HCT116 (cell line): ENCODE measurements at regions not wholly inside any gene's neighbourhood (a gene's known extent, or its start where the extent isn't known, plus 50 kb on each side); places are given as distances from the start of the nearest gene placed in this dataset.

Experiments
- CTCF ChIP-seq, 3 experiments: fragments of 200-600 bp in 1 of 3; sonication (generic) in 1 of 3; IDR thresholded peaks in 2 of 3; conservative IDR thresholded peaks in 1 of 3; 2 replicates each; pipeline ENCODE4 v1.5.1; 2012 to 2017; ENCODE audit warnings: low read depth in 2 of 3, low read length in 2 of 3, antibody characterized with exemption in 1 of 3, borderline replicate concordance in 1 of 3, control low read depth in 1 of 3, mild to moderate bottlenecking in 1 of 3, mixed read lengths in 1 of 3, mixed run types in 1 of 3, moderate library complexity in 1 of 3; ENCODE audit not compliant: insufficient read depth in 1 of 3
- EGR1 ChIP-seq: IDR thresholded peaks from 2 replicates; pipeline ENCODE4 v1.6.1; 2012; ENCODE audit warnings: low read depth
- EZH2 ChIP-seq: fragments of 200-600 bp; sonication (generic); IDR thresholded peaks from 2 replicates; pipeline ENCODE4 v1.6.1; 2017; ENCODE audit warnings: antibody characterized with exemption, mixed run types
- EZH2phosphoT487 ChIP-seq: fragments of 200-600 bp; IDR thresholded peaks from 2 replicates; pipeline ENCODE4 v1.6.1; 2018; ENCODE audit warnings: antibody characterized with exemption, borderline replicate concordance
- MAX ChIP-seq: IDR thresholded peaks from 2 replicates; pipeline ENCODE4 v1.6.1; 2012
- POLR2A ChIP-seq: IDR thresholded peaks from 2 replicates; pipeline ENCODE4 v1.7.0; 2011; ENCODE audit warnings: borderline replicate concordance; ENCODE audit not compliant: insufficient read depth, insufficient read length; ENCODE audit errors: extremely low read depth
- POLR2AphosphoS5 ChIP-seq: IDR thresholded peaks from 2 replicates; pipeline ENCODE4 v1.6.1; 2011; ENCODE audit warnings: mild to moderate bottlenecking, low read depth, low read length, moderate library complexity
- RAD21 ChIP-seq: IDR thresholded peaks from 2 replicates; pipeline ENCODE4 v1.6.1; 2012; ENCODE audit warnings: low read depth, mild to moderate bottlenecking

DNA sequence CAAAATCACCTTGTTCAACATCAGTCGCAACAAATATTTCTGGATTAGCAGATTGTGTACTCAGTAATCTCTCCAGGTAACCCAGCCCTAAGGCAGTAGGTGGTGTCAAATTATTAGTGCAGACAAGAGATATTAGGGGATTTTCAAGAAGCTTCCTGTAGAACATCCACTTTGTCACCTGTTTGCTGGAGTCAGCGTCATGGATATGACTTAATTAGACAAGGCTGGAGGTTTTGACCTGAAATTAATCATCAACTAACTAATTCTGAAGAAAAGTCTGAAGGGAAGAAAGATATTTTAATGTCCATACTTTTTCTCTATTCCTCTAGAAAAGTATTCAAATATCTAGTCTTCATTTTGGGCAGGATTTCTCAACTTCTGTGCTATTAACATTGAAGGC, 91.4 kb upstream of the CCDC112 start:
- no peak for TF ChIP-seq CTCF (IDR thresholded peaks at IDR 0.05 in 2 of 3, conservative IDR thresholded peaks at IDR 0.05 in 1 of 3; ENCODE audit: borderline replicate concordance in 1 of 3, insufficient read depth in 1 of 3, low read depth in 2 of 3, low read length in 2 of 3)
- no peak for TF ChIP-seq EZH2
- TF ChIP-seq EGR1 = no peak
- no peak for TF ChIP-seq POLR2A
- no peak for TF ChIP-seq MAX
- no peak for TF ChIP-seq RAD21
- no peak for TF ChIP-seq EZH2phosphoT487
- no peak for TF ChIP-seq POLR2AphosphoS5
